ENCODE measurements at regions not wholly inside any gene's neighbourhood (a gene's known extent, or its start where the extent isn't known, plus 50 kb on each side); places are given as distances from the start of the nearest gene placed in this dataset.

- no peaks in the 10 kb centered on the region for H4K20me1 ChIP-seq (ENCODE audit: control insufficient read depth, insufficient read depth, low read length, poor library complexity, severe bottlenecking)
- H3K4me1 ChIP-seq (ENCODE audit: control insufficient read depth in 2 of 2, insufficient read depth in 2 of 2, low read length in 2 of 2): no peaks in the 10 kb centered on the region
- H2AFZ ChIP-seq (ENCODE audit: insufficient read depth, low read depth, low read length, poor library complexity, severe bottlenecking): no peak overlapping the region
- ChIA-PET CTCF (no interaction called here), POLR2A (no interaction called here)
- Mint-ChIP-seq H3K27me3 (no peaks in the 10 kb centered on the region), H3K4me1 (no peaks in the 10 kb centered on the region), H3K27ac (no peak overlapping the region), H3K9me3 (ENCODE audit: insufficient read depth) (no peaks in the 10 kb centered on the region), H3K4me3 (no peak overlapping the region)
- no peak overlapping the region for H3K27ac ChIP-seq (ENCODE audit: low read length in 2 of 2)
- H3K9ac ChIP-seq (ENCODE audit: low read length): no peak overlapping the region
- no peak for TF ChIP-seq CTCF (IDR thresholded peaks at IDR 0.05)
- no peak for TF ChIP-seq EZH2 (IDR thresholded peaks at IDR 0.05; ENCODE audit: borderline replicate concordance, insufficient read depth, low read depth, low read length, poor library complexity, severe bottlenecking)
- no peak overlapping the region for H3K4me2 ChIP-seq (replicated peaks; ENCODE audit: low read depth, low read length, poor library complexity, severe bottlenecking)
- no peaks in the 10 kb centered on the region for H3K27me3 ChIP-seq (replicated peaks in 1 of 4; ENCODE audit: control extremely low read depth in 1 of 4, control insufficient read depth in 3 of 4, insufficient read depth in 4 of 4, low read length in 3 of 4)
- H3K36me3 ChIP-seq (replicated peaks in 1 of 2; ENCODE audit: control extremely low read depth in 1 of 2, control insufficient read depth in 1 of 2, extremely low read depth in 1 of 2, insufficient read depth in 2 of 2, low read length in 1 of 2): no peaks in the 10 kb centered on the region
- H3K79me2 ChIP-seq (ENCODE audit: control insufficient read depth, insufficient read depth, low read length): no peaks in the 10 kb centered on the region
- no peak for DNase-seq
- no peak for ATAC-seq (ENCODE audit: low read depth)
- peaks cover 0 to 5% (median 0%) of the 10 kb centered on the region in 3 donors for H3K9me3 ChIP-seq (ENCODE audit: control extremely low read depth in 1 of 3, control insufficient read depth in 2 of 3, insufficient read depth in 1 of 3, low read length in 2 of 3)
- no peak overlapping the region for H3K4me3 ChIP-seq (ENCODE audit: control extremely low read depth in 1 of 5, extremely low read depth in 1 of 5, insufficient read depth in 1 of 5, low read depth in 2 of 5, low read length in 4 of 5)
- intact Hi-C loops (cut with micrococcal nuclease): no loop called here
- 73% methylated on average over 5 of the region's 7 CpGs for WGBS (ENCODE audit: insufficient coverage)
Observed at GRCh38 chr22:48811885-48812284, 1015.8 kb downstream of the BRD1 start.

GRCh38 chr22:48808038-48808960 is 1019.4 kb downstream of the BRD1 start:
- WGBS (ENCODE audit: insufficient coverage): 86% methylated on average over 3 of the region's 7 CpGs
- no peaks in the 10 kb centered on the region for H3K9me3 Mint-ChIP-seq (ENCODE audit: insufficient read depth)
- H3K9me3 ChIP-seq (ENCODE audit: control extremely low read depth in 1 of 3, control insufficient read depth in 2 of 3, insufficient read depth in 1 of 3, low read length in 2 of 3): peaks cover 0 to 10% (median 0%) of the 10 kb centered on the region in 3 donors
- no peak overlapping the region for H3K4me3 ChIP-seq (ENCODE audit: control extremely low read depth in 1 of 5, extremely low read depth in 1 of 5, insufficient read depth in 1 of 5, low read depth in 2 of 5, low read length in 4 of 5)
- ATAC-seq (ENCODE audit: low read depth): no peak
- no peak overlapping the region for H3K9ac ChIP-seq (ENCODE audit: low read length)
- no peak overlapping the region for H3K27ac Mint-ChIP-seq
- H3K4me3 Mint-ChIP-seq: no peak overlapping the region
- H3K4me1 Mint-ChIP-seq: no peaks in the 10 kb centered on the region
- DNase-seq: no peak
- H4K20me1 ChIP-seq (ENCODE audit: control insufficient read depth, insufficient read depth, low read length, poor library complexity, severe bottlenecking): no peaks in the 10 kb centered on the region
- intact Hi-C loops (cut with micrococcal nuclease): no loop called here
- no peaks in the 10 kb centered on the region for H3K27me3 ChIP-seq (replicated peaks in 1 of 4; ENCODE audit: control extremely low read depth in 1 of 4, control insufficient read depth in 3 of 4, insufficient read depth in 4 of 4, low read length in 3 of 4)
- ChIA-PET CTCF (no interaction called here), POLR2A (no interaction called here)
- no peaks in the 10 kb centered on the region for H3K36me3 ChIP-seq (replicated peaks in 1 of 2; ENCODE audit: control extremely low read depth in 1 of 2, control insufficient read depth in 1 of 2, extremely low read depth in 1 of 2, insufficient read depth in 2 of 2, low read length in 1 of 2)
- H3K79me2 ChIP-seq (ENCODE audit: control insufficient read depth, insufficient read depth, low read length): no peaks in the 10 kb centered on the region
- no peaks in the 10 kb centered on the region for H3K4me1 ChIP-seq (ENCODE audit: control insufficient read depth in 2 of 2, insufficient read depth in 2 of 2, low read length in 2 of 2)
- no peak for TF ChIP-seq EZH2 (IDR thresholded peaks at IDR 0.05; ENCODE audit: borderline replicate concordance, insufficient read depth, low read depth, low read length, poor library complexity, severe bottlenecking)
- no peak for TF ChIP-seq CTCF (IDR thresholded peaks at IDR 0.05)
- no peaks in the 10 kb centered on the region for H3K27me3 Mint-ChIP-seq
- no peak overlapping the region for H2AFZ ChIP-seq (ENCODE audit: insufficient read depth, low read depth, low read length, poor library complexity, severe bottlenecking)
- H3K4me2 ChIP-seq (replicated peaks; ENCODE audit: low read depth, low read length, poor library complexity, severe bottlenecking): no peak overlapping the region
- no peak overlapping the region for H3K27ac ChIP-seq (ENCODE audit: low read length in 2 of 2)
